ENCODE measurements at regions not wholly inside any gene's neighbourhood (a gene's known extent, or its start where the extent isn't known, plus 50 kb on each side); places are given as distances from the start of the nearest gene placed in this dataset.

DNA sequence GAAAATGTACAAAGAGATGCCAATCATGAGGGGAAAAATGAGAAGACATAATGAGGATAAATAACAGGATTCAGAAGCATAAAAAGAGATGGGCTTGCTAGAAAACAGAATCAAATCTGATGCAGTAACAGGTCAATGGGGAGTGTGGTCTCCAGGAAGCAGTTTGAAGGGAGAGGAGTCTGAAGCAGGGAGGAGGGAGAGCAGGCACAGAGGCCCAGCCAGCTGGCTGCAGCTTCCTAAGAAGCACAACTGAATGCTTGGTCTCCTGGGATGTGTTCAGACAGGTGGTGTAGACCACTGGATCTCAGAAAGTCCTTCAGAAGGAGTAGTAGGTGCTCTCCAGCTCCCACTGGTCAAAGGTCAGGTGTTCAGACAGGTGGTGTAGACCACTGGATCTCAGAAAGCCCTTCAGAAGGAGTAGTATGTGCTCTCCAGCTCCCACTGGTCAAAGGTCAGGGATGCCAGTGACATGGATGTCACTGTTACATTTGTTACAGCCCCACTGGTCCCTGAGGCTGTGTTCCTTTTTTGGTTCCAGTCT lies 68.3 kb upstream of the UBAC2 start:
- Histone ChIP-seq H3K9me3 (replicated peaks in 1 of 2; ENCODE audit: control insufficient read depth in 1 of 2, insufficient read depth in 1 of 2, low read length in 2 of 2) (peaks cover 0 to 83% of the 10 kb centered on the region in 2 donors), H3K36me3 (replicated peaks in 1 of 2; ENCODE audit: control insufficient read depth in 1 of 2, insufficient read depth in 2 of 2, low read length in 2 of 2) (no peaks in the 10 kb centered on the region), H3K4me3 (replicated peaks in 1 of 3; ENCODE audit: low read depth in 2 of 3, low read length in 3 of 3) (no peak overlapping the region), H3K27me3 (ENCODE audit: control insufficient read depth in 2 of 2, insufficient read depth in 2 of 2, low read length in 2 of 2) (peaks cover 99 to 100% of the 10 kb centered on the region in 2 donors), H4K20me1 (ENCODE audit: insufficient read depth, low read length) (peaks cover 18% of the 10 kb centered on the region), H3K4me1 (ENCODE audit: control insufficient read depth in 1 of 2, insufficient read depth in 2 of 2, low read length in 2 of 2) (no peaks in the 10 kb centered on the region), H3K4me2 (replicated peaks; ENCODE audit: extremely low read depth, low read length, poor library complexity, severe bottlenecking) (no peak overlapping the region), H3K79me2 (ENCODE audit: insufficient read depth, low read length) (no peaks in the 10 kb centered on the region), H3K9ac (ENCODE audit: insufficient read depth, low read length, poor library complexity, severe bottlenecking) (no peak overlapping the region), H3K27ac (ENCODE audit: low read depth in 1 of 2, low read length in 2 of 2) (no peak overlapping the region), H2AFZ (ENCODE audit: insufficient read depth, low read depth, low read length, poor library complexity, severe bottlenecking) (no peak overlapping the region)
- Mint-ChIP-seq H3K27ac (no peak overlapping the region), H3K4me1 (no peaks in the 10 kb centered on the region), H3K27me3 (ENCODE audit: low read depth in 3 of 3) (peaks cover 100% of the 10 kb centered on the region in 3 donors), H3K9me3 (peaks cover 0 to 15% (median 5%) of the 10 kb centered on the region in 7 donors), H3K36me3 (no peaks in the 10 kb centered on the region), H3K4me3 (peak overlapping the region in 1 of 2 donors; percentile 69)
- DNase-seq, result no peak
- intact Hi-C loops (cut with micrococcal nuclease), result no loop called here
- TF ChIP-seq, protein P1, sequence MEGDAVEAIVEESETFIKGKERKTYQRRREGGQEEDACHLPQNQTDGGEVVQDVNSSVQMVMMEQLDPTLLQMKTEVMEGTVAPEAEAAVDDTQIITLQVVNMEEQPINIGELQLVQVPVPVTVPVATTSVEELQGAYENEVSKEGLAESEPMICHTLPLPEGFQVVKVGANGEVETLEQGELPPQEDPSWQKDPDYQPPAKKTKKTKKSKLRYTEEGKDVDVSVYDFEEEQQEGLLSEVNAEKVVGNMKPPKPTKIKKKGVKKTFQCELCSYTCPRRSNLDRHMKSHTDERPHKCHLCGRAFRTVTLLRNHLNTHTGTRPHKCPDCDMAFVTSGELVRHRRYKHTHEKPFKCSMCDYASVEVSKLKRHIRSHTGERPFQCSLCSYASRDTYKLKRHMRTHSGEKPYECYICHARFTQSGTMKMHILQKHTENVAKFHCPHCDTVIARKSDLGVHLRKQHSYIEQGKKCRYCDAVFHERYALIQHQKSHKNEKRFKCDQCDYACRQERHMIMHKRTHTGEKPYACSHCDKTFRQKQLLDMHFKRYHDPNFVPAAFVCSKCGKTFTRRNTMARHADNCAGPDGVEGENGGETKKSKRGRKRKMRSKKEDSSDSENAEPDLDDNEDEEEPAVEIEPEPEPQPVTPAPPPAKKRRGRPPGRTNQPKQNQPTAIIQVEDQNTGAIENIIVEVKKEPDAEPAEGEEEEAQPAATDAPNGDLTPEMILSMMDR (IDR thresholded peaks at IDR 0.05), result no peak

DNA sequence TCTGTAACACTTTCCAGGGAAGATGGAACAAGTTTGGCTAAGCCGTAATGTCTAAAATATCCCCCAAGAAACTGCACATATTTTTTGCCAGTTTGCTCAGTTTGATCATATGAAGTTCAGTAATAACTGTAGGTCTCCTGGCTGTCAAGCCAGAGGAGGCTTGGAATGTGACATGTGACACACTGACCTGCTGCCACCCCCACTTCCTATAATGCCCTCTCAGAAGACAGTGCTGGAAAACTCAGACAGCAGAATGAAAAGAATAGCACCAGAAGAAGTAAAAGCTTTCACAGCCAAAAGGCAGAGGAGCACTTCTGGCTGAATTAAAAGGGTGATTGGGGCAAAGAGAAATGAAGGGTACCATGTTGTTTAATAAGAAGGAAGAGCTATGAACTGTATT lies 67.4 kb upstream of the UBAC2 start:
- no CpG with 5 or more reads among the region's 1 CpG for WGBS (ENCODE audit: insufficient coverage)
- Histone ChIP-seq H2AFZ (ENCODE audit: insufficient read depth, low read depth, low read length, poor library complexity, severe bottlenecking) (no peak overlapping the region), H3K9ac (ENCODE audit: insufficient read depth, low read length, poor library complexity, severe bottlenecking) (no peak overlapping the region), H3K36me3 (replicated peaks in 1 of 2; ENCODE audit: control insufficient read depth in 1 of 2, insufficient read depth in 2 of 2, low read length in 2 of 2) (no peaks in the 10 kb centered on the region), H4K20me1 (ENCODE audit: insufficient read depth, low read length) (peaks cover 18% of the 10 kb centered on the region), H3K4me1 (ENCODE audit: control insufficient read depth in 1 of 2, insufficient read depth in 2 of 2, low read length in 2 of 2) (no peaks in the 10 kb centered on the region), H3K79me2 (ENCODE audit: insufficient read depth, low read length) (no peaks in the 10 kb centered on the region), H3K4me3 (replicated peaks in 1 of 3; ENCODE audit: low read depth in 2 of 3, low read length in 3 of 3) (no peak overlapping the region), H3K9me3 (replicated peaks in 1 of 2; ENCODE audit: control insufficient read depth in 1 of 2, insufficient read depth in 1 of 2, low read length in 2 of 2) (peaks cover 0 to 88% of the 10 kb centered on the region in 2 donors), H3K4me2 (replicated peaks; ENCODE audit: extremely low read depth, low read length, poor library complexity, severe bottlenecking) (no peak overlapping the region), H3K27ac (ENCODE audit: low read depth in 1 of 2, low read length in 2 of 2) (no peak overlapping the region), H3K27me3 (ENCODE audit: control insufficient read depth in 2 of 2, insufficient read depth in 2 of 2, low read length in 2 of 2) (peaks cover 98 to 100% of the 10 kb centered on the region in 2 donors)
- no peak overlapping the region for H3K27ac Mint-ChIP-seq
- peaks cover 0 to 20% (median 1%) of the 10 kb centered on the region in 7 donors for H3K9me3 Mint-ChIP-seq
- H3K4me3 Mint-ChIP-seq, result peak overlapping the region in 1 of 2 donors; percentile 36
- no peak for DNase-seq
- TF ChIP-seq, protein P1 (IDR thresholded peaks at IDR 0.05), result no peak
- H3K4me1 Mint-ChIP-seq, result no peaks in the 10 kb centered on the region
- H3K36me3 Mint-ChIP-seq, result no peaks in the 10 kb centered on the region
- intact Hi-C loops (cut with micrococcal nuclease), result no loop called here
- peaks cover 99 to 100% (median 100%) of the 10 kb centered on the region in 3 donors for H3K27me3 Mint-ChIP-seq (ENCODE audit: low read depth in 3 of 3)

All from CD14-positive monocyte (primary cell).